MV-4-11 (cell line): ENCODE measurements at regions not wholly inside any gene's neighbourhood (a gene's known extent, or its start where the extent isn't known, plus 50 kb on each side); places are given as distances from the start of the nearest gene placed in this dataset.
"Not testable (repeated sequence)": the region's sequence is repeated elsewhere in the genome, so short reads cannot be mapped to it uniquely, and the experiment has no call there.

ENCODE experiments used
- DNase-seq: peaks from one replicate; lab custom pipeline; 2025; lab: John Stamatoyannopoulos, UW

GRCh38 chr16:48004141-48004695 is 151.6 kb downstream of the ABCC12 start:
- DNase-seq: no peak

- DNase-seq: no peak
Measured at GRCh38 chr16:48003206-48003907, 152.4 kb downstream of the ABCC12 start.

- no peak for DNase-seq
Measured at GRCh38 chr16:48001324-48001895, 154.4 kb downstream of the ABCC12 start.

- no peak for DNase-seq
Measured at GRCh38 chr16:48000622-48001021, 155.2 kb downstream of the ABCC12 start.

- no peak for DNase-seq
Measured at GRCh38 chr16:47999595-47999994, 156.2 kb downstream of the ABCC12 start.

- DNase-seq: no peak
Measured at GRCh38 chr16:47995354-47995753, 160.4 kb downstream of the ABCC12 start.

GRCh38 chr16:47991491-47991890 is 164.3 kb downstream of the ABCC12 start:
- DNase-seq: no peak

- no peak for DNase-seq
Measured at GRCh38 chr16:47990676-47991075, 165.1 kb downstream of the ABCC12 start.

- DNase-seq: no peak
Measured at GRCh38 chr16:47987136-47987535, 168.7 kb downstream of the ABCC12 start.

GRCh38 chr16:47986031-47986430 is 169.8 kb downstream of the ABCC12 start:
- DNase-seq: no peak

GRCh38 chr16:47984669-47985068 is 171.1 kb downstream of the ABCC12 start:
- DNase-seq: no peak

GRCh38 chr16:47983999-47984580 is 171.7 kb downstream of the ABCC12 start:
- no peak for DNase-seq

- DNase-seq: no peak
Measured at GRCh38 chr16:47980212-47980611, 175.6 kb downstream of the ABCC12 start.

- no peak for DNase-seq
Measured at GRCh38 chr16:47979616-47980182, 176.1 kb downstream of the ABCC12 start.

GRCh38 chr16:47979164-47979520 is 176.7 kb downstream of the ABCC12 start:
- no peak for DNase-seq

- no peak for DNase-seq
Measured at GRCh38 chr16:47978491-47979163, 177.2 kb downstream of the ABCC12 start.

- DNase-seq: no peak
Measured at GRCh38 chr16:47977802-47978201, 178.0 kb downstream of the ABCC12 start.

GRCh38 chr16:47976636-47977210 is 179.1 kb downstream of the ABCC12 start:
- DNase-seq: no peak

- not testable (repeated sequence) for DNase-seq
Measured at GRCh38 chr16:47974971-47975370, 180.8 kb downstream of the ABCC12 start.

- DNase-seq: no peak
Measured at GRCh38 chr16:47973552-47973951, 182.2 kb downstream of the ABCC12 start.

- DNase-seq: no peak
Measured at GRCh38 chr16:47972246-47972985, 183.4 kb downstream of the ABCC12 start.
